ENCODE measurements at regions not wholly inside any gene's neighbourhood (a gene's known extent, or its start where the extent isn't known, plus 50 kb on each side); places are given as distances from the start of the nearest gene placed in this dataset.

DNA sequence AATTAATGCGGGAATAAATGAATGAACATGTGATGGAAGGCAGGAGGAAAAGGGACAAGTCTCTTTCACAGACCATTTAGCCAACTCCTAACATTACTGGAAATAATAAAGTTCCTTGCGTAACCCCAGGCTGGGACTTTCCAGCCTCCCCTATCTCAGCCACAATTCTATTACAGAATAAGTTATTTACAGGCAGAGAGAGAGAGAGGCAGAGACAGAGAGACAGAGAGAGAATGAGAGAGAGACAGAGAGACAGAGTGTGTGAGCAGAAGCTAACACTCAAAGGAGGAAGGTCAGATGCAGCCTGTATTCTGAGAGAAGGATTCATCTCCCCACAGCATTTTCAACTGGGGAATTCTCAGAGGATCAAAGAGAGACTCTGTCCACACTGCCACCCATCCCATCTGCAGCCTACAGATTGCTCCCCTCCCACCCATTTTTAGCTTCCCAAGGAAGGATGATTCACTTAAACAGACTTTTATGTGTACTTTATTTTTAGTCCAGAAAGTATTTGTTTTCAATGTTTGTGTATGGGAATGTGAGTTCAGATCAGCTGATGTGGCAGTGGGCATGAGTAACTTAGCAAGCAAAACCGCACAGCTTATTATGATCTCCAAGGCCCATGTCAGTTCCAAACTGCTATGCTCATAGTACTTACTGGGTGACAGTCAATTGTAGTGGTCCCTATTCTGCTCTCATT, 165.7 kb downstream of the CAND1 start:
- no peak for TF ChIP-seq ZNF8 (CRISPR knock-in tag; IDR thresholded peaks at IDR 0.05)
- TF ChIP-seq, protein P1, sequence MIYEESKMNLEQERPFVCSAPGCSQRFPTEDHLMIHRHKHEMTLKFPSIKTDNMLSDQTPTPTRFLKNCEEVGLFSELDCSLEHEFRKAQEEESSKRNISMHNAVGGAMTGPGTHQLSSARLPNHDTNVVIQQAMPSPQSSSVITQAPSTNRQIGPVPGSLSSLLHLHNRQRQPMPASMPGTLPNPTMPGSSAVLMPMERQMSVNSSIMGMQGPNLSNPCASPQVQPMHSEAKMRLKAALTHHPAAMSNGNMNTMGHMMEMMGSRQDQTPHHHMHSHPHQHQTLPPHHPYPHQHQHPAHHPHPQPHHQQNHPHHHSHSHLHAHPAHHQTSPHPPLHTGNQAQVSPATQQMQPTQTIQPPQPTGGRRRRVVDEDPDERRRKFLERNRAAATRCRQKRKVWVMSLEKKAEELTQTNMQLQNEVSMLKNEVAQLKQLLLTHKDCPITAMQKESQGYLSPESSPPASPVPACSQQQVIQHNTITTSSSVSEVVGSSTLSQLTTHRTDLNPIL (CRISPR knock-in tag; IDR thresholded peaks at IDR 0.05; ENCODE audit: low read depth), result no peak
- no peak for TF ChIP-seq RARB (CRISPR knock-in tag; IDR thresholded peaks at IDR 0.05)
- TF ChIP-seq ZNF70 (CRISPR knock-in tag; IDR thresholded peaks at IDR 0.05), result no peak
- TF ChIP-seq ZFP30 (CRISPR knock-in tag; IDR thresholded peaks at IDR 0.05), result no peak
- no peak for TF ChIP-seq ISL1 (CRISPR knock-in tag; IDR thresholded peaks at IDR 0.05)
- TF ChIP-seq ZC3H10 (CRISPR knock-in tag; IDR thresholded peaks at IDR 0.05), result no peak
- no peak for TF ChIP-seq CSDC2 (CRISPR knock-in tag; IDR thresholded peaks at IDR 0.05)
- no peak for TF ChIP-seq ARNTL (CRISPR knock-in tag; IDR thresholded peaks at IDR 0.05; ENCODE audit: borderline replicate concordance, low read depth)
- no peak for TF ChIP-seq SNAI2 (CRISPR knock-in tag; IDR thresholded peaks at IDR 0.05)
- TF ChIP-seq ESRRG (CRISPR knock-in tag; IDR thresholded peaks at IDR 0.05), result no peak
- no peak for TF ChIP-seq TOX (CRISPR knock-in tag; IDR thresholded peaks at IDR 0.05; ENCODE audit: borderline replicate concordance)
- no peak for TF ChIP-seq ZNF565 (CRISPR knock-in tag; conservative IDR thresholded peaks at IDR 0.05; ENCODE audit: low read depth)
- TF ChIP-seq PATZ1 (CRISPR knock-in tag; IDR thresholded peaks at IDR 0.05; ENCODE audit: borderline replicate concordance), result no peak
- ATAC-seq, result peak; percentile 94

DNA sequence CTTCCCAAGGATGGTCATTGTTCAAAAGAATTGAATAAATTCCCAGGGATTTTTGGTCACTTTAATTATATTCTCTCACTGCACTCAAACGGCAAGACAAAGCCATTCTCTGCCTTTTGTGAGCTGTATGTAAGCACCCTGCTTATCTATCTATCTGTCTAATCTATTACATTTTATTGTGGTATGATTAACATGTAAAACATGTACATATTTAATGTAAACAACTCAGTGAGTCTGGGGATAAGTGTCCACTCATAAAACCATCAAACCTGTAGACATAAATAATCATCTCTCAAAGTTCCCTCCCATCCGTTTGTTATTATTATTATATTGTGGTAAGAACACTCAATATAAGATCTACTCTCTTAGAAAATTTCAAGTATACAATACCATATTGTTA, 167.1 kb downstream of the CAND1 start:
- ATAC-seq, result no peak
- TF ChIP-seq CSDC2 (CRISPR knock-in tag; IDR thresholded peaks at IDR 0.05) (no peak), ZNF8 (CRISPR knock-in tag; IDR thresholded peaks at IDR 0.05) (no peak)

GRCh38 chr12:67437011-67437410, 167.9 kb downstream of the CAND1 start:
- no peak for TF ChIP-seq SNAI2 (CRISPR knock-in tag; IDR thresholded peaks at IDR 0.05)
- no peak for TF ChIP-seq ZFP30 (CRISPR knock-in tag; IDR thresholded peaks at IDR 0.05)
- no peak for TF ChIP-seq POU6F1 (CRISPR knock-in tag; IDR thresholded peaks at IDR 0.05; ENCODE audit: borderline replicate concordance, low read depth)
- no peak for TF ChIP-seq ZFP3 (CRISPR knock-in tag; IDR thresholded peaks at IDR 0.05)
- no peak for TF ChIP-seq GLIS3 (CRISPR knock-in tag; IDR thresholded peaks at IDR 0.05)
- no peak for TF ChIP-seq ARNTL (CRISPR knock-in tag; IDR thresholded peaks at IDR 0.05; ENCODE audit: borderline replicate concordance, low read depth)
- TF ChIP-seq TSHZ2 (CRISPR knock-in tag; IDR thresholded peaks at IDR 0.05), result no peak
- TF ChIP-seq PATZ1 (CRISPR knock-in tag; IDR thresholded peaks at IDR 0.05; ENCODE audit: borderline replicate concordance), result no peak
- no peak for TF ChIP-seq ZC3H10 (CRISPR knock-in tag; IDR thresholded peaks at IDR 0.05)
- TF ChIP-seq BACH2 (CRISPR knock-in tag; IDR thresholded peaks at IDR 0.05; ENCODE audit: borderline replicate concordance), result no peak
- no peak for TF ChIP-seq TCF4 (CRISPR knock-in tag; IDR thresholded peaks at IDR 0.05; ENCODE audit: borderline replicate concordance)
- no peak for TF ChIP-seq OSR1 (CRISPR knock-in tag; IDR thresholded peaks at IDR 0.05)

More at GRCh38 chr12:67437011-67437410, 167.9 kb downstream of the CAND1 start:
- no peak for ATAC-seq

All from SK-N-SH treated with all-trans-retinoic acid at 6 μM for 48 hours (cell line).